Fibroblast of lung (primary cell): ENCODE measurements at regions not wholly inside any gene's neighbourhood (a gene's known extent, or its start where the extent isn't known, plus 50 kb on each side); places are given as distances from the start of the nearest gene placed in this dataset.

Experiments
- DNase-seq, 2 donors: peaks; one replicate each; pipeline versions ENCODE4 v3.0.0 to v3.0.0-alpha.2; 2010; ENCODE audit warnings: low read depth in 2 of 2
- H2AFZ ChIP-seq: 2 replicates; pipeline ENCODE4 v1.5.1; 2012; ENCODE audit warnings: low read length, control low read depth, inconsistent platforms
- H3K27ac ChIP-seq: 2 replicates; pipeline ENCODE4 v1.5.1; 2011; ENCODE audit warnings: low read length, control low read depth; ENCODE audit not compliant: insufficient read depth
- H3K27me3 ChIP-seq: 2 replicates; pipeline ENCODE4 v1.5.1; 2011; ENCODE audit warnings: mild to moderate bottlenecking, low read length; ENCODE audit not compliant: control insufficient read depth, insufficient read depth
- H3K36me3 ChIP-seq: 2 replicates; pipeline ENCODE4 v1.5.1; 2011; ENCODE audit warnings: low read length; ENCODE audit not compliant: control insufficient read depth, insufficient read depth
- H3K4me1 ChIP-seq: 2 replicates; pipeline ENCODE4 v1.5.1; 2011; ENCODE audit warnings: low read length; ENCODE audit not compliant: control insufficient read depth, insufficient read depth; ENCODE audit errors: extremely low read depth
- H3K4me2 ChIP-seq: 2 replicates; pipeline ENCODE4 v1.5.1; 2011; ENCODE audit warnings: low read length, control low read depth; ENCODE audit not compliant: insufficient read depth; ENCODE audit errors: extremely low read depth
- H3K4me3 ChIP-seq, 4 experiments: fragments of 200-600 bp in 1 of 4; sonication (generic) in 1 of 4; replicated peaks in 1 of 4; 2 replicates each; pipeline ENCODE4 v1.5.1; 2011 to 2016; ENCODE audit warnings: low read length in 4 of 4, low read depth in 3 of 4, mild to moderate bottlenecking in 3 of 4, control low read depth in 2 of 4, inconsistent platforms in 1 of 4, mixed read lengths in 1 of 4; ENCODE audit not compliant: insufficient read depth in 1 of 4; ENCODE audit errors: control extremely low read depth in 1 of 4
- H3K79me2 ChIP-seq: 2 replicates; pipeline ENCODE4 v1.5.1; 2012; ENCODE audit warnings: mild to moderate bottlenecking, low read length, inconsistent platforms; ENCODE audit not compliant: control insufficient read depth, insufficient read depth
- H3K9ac ChIP-seq: 2 replicates; pipeline ENCODE4 v1.5.1; 2011; ENCODE audit warnings: mild to moderate bottlenecking, low read length, control low read depth; ENCODE audit not compliant: insufficient read depth
- H3K9me3 ChIP-seq: 2 replicates; pipeline ENCODE4 v1.5.1; 2012; ENCODE audit warnings: low read depth, low read length; ENCODE audit not compliant: control insufficient read depth, insufficient read depth
- H4K20me1 ChIP-seq: 2 replicates; pipeline ENCODE4 v1.5.1; 2011; ENCODE audit warnings: low read length; ENCODE audit not compliant: control insufficient read depth, insufficient read depth; ENCODE audit errors: extremely low read depth
- EZH2 ChIP-seq: IDR thresholded peaks from 2 replicates; pipeline ENCODE4 v1.5.1; 2012; ENCODE audit warnings: low read length, control low read depth, mild to moderate bottlenecking; ENCODE audit errors: missing control alignments
- TF ChIP-seq, protein P1 (sequence below), 2 donors: IDR thresholded peaks in 1 of 2; conservative IDR thresholded peaks in 1 of 2; 1 replicate in 1 of 2; 2 replicates in 1 of 2; pipeline ENCODE4 v1.5.1; 2011 to 2012; ENCODE audit warnings: low read length in 2 of 2, control low read depth in 1 of 2, inconsistent platforms in 1 of 2, low read depth in 1 of 2, mild to moderate bottlenecking in 1 of 2

DNA sequence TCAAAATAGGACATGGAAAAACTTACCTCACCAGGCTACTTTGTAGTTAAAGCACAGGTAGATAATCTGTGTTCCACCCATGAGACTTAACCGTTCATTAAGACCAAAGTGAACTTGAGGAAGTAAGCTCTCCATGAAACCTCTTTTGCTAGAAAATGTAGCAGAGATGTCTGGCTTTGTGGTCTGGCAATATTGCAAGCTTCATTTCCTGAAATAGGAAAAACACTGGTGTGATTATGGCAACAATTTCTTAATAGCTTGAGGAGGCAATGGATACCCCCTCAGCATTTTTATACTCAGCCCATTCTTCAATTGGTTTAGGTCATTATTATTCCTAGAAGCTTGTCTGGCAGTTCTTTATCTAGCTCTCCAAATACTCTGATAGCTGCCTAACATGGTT is 957.3 kb downstream of the IGSF11 start:
- Histone ChIP-seq H2AFZ (no peak overlapping the region), H3K4me1 (no peaks in the 10 kb centered on the region), H3K9ac (no peak overlapping the region), H3K27ac (no peak overlapping the region), H3K9me3 (no peaks in the 10 kb centered on the region), H3K27me3 (no peaks in the 10 kb centered on the region), H3K4me2 (no peak overlapping the region), H3K4me3 (no peak overlapping the region), H3K79me2 (no peaks in the 10 kb centered on the region), H3K36me3 (no peaks in the 10 kb centered on the region), H4K20me1 (no peaks in the 10 kb centered on the region)
- DNase-seq, result no peak
- TF ChIP-seq EZH2, result no peak
- TF ChIP-seq, protein P1, sequence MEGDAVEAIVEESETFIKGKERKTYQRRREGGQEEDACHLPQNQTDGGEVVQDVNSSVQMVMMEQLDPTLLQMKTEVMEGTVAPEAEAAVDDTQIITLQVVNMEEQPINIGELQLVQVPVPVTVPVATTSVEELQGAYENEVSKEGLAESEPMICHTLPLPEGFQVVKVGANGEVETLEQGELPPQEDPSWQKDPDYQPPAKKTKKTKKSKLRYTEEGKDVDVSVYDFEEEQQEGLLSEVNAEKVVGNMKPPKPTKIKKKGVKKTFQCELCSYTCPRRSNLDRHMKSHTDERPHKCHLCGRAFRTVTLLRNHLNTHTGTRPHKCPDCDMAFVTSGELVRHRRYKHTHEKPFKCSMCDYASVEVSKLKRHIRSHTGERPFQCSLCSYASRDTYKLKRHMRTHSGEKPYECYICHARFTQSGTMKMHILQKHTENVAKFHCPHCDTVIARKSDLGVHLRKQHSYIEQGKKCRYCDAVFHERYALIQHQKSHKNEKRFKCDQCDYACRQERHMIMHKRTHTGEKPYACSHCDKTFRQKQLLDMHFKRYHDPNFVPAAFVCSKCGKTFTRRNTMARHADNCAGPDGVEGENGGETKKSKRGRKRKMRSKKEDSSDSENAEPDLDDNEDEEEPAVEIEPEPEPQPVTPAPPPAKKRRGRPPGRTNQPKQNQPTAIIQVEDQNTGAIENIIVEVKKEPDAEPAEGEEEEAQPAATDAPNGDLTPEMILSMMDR (conservative IDR thresholded peaks at IDR 0.05 in 1 of 2, IDR thresholded peaks at IDR 0.05 in 1 of 2; ENCODE audit: low read depth in 1 of 2, low read length in 2 of 2), result no peak

DNA sequence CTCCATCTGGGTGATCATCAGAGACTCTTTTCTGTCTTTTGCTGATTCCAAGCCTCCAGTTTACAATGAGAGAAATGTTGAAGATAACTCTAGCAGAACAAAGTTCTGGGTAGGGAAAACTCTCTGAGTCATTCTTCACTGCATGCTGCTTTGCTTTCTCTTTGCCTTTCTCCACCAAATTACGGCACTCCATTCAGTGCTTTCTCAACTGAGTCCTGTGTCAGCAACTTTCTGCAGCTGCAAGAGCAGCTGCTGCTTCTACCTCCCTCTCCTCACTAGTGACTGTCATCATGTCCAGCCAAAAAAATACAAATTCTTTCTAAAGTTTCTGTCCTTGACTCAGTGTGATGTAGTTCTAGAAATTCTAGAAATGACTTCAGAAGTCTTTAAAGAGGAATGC is 953.8 kb downstream of the IGSF11 start:
- no peak overlapping the region for H3K9ac ChIP-seq
- TF ChIP-seq, protein P1 (conservative IDR thresholded peaks at IDR 0.05 in 1 of 2, IDR thresholded peaks at IDR 0.05 in 1 of 2; ENCODE audit: low read depth in 1 of 2, low read length in 2 of 2), result no peak
- TF ChIP-seq EZH2, result no peak
- no peak overlapping the region for H3K4me3 ChIP-seq
- no peak overlapping the region for H3K4me2 ChIP-seq
- H3K27ac ChIP-seq, result no peak overlapping the region
- H2AFZ ChIP-seq, result no peak overlapping the region
- H3K27me3 ChIP-seq, result no peaks in the 10 kb centered on the region
- H3K9me3 ChIP-seq, result no peaks in the 10 kb centered on the region
- no peaks in the 10 kb centered on the region for H3K4me1 ChIP-seq
- no peaks in the 10 kb centered on the region for H3K36me3 ChIP-seq
- peak in 1 of 2 donors; percentile 36 for DNase-seq
- no peaks in the 10 kb centered on the region for H4K20me1 ChIP-seq
- no peaks in the 10 kb centered on the region for H3K79me2 ChIP-seq

DNA sequence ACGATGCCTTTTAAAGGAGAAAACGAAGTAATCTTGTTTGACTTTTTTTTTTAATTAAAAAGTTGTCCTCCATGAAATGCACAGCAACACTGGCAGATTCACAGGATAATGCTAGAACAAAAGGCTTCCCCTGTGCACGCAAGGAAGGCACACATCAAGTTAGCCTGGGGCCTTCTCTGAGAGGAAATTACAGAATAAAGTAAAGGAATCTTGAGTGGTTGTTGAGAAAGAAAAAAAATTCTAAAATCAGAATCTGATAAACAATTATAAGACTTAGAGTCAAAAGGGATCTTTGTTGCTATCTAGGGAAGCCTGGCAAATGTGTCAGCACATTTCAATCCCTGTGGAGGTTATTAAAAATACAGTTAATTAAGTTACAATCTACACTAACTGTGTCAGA is 946.0 kb downstream of the IGSF11 start:
- Histone ChIP-seq H3K36me3 (no peaks in the 10 kb centered on the region), H3K4me3 (no peak overlapping the region), H3K79me2 (no peaks in the 10 kb centered on the region), H3K27me3 (no peaks in the 10 kb centered on the region), H4K20me1 (no peaks in the 10 kb centered on the region), H3K9me3 (no peaks in the 10 kb centered on the region), H3K4me2 (no peak overlapping the region), H3K27ac (no peak overlapping the region), H3K4me1 (no peaks in the 10 kb centered on the region), H3K9ac (no peak overlapping the region), H2AFZ (no peak overlapping the region)
- TF ChIP-seq, protein P1 (conservative IDR thresholded peaks at IDR 0.05 in 1 of 2, IDR thresholded peaks at IDR 0.05 in 1 of 2; ENCODE audit: low read depth in 1 of 2, low read length in 2 of 2), result no peak
- no peak for TF ChIP-seq EZH2
- no peak for DNase-seq
